GM23338 (cell line): ENCODE measurements at regions not wholly inside any gene's neighbourhood (a gene's known extent, or its start where the extent isn't known, plus 50 kb on each side); places are given as distances from the start of the nearest gene placed in this dataset.

Source experiments
- CREB1 ChIP-seq: fragments of 250-450 bp; sonication (Bioruptor Pico); IDR thresholded peaks from 2 replicates; pipeline ENCODE4 v1.5.0; 2020; ENCODE audit warnings: low read depth, mild to moderate bottlenecking, moderate library complexity
- CTCF ChIP-seq, 2 experiments: fragments of 200-600 bp in 1 of 2; sonication (generic) in 1 of 2; conservative IDR thresholded peaks; 2 replicates each; pipeline versions ENCODE4 v1.5.1 to v1.6.1; 2016 to 2017; ENCODE audit warnings: antibody characterized with exemption in 2 of 2, low read depth in 2 of 2, mild to moderate bottlenecking in 2 of 2, moderate library complexity in 1 of 2
- ETS1 ChIP-seq: IDR thresholded peaks from 2 replicates; pipeline ENCODE4 v1.6.1; 2016; ENCODE audit warnings: antibody characterized with exemption
- EZH2 ChIP-seq: fragments of 200-600 bp; sonication (generic); IDR thresholded peaks from one replicate; pipeline ENCODE4 v1.8.0; 2017; ENCODE audit warnings: antibody characterized with exemption, mild to moderate bottlenecking, low read depth; ENCODE audit not compliant: unreplicated experiment
- POLR2AphosphoS5 ChIP-seq: IDR thresholded peaks from 2 replicates; pipeline ENCODE4 v1.6.1; 2016; ENCODE audit warnings: antibody characterized with exemption, low read depth
- ZNF114 ChIP-seq: fragments of 250-450 bp; sonication (Bioruptor Pico); IDR thresholded peaks from 2 replicates; pipeline ENCODE4 v1.5.0; 2020; ENCODE audit warnings: mild to moderate bottlenecking, moderate library complexity
- TF ChIP-seq, protein P1 (sequence below): IDR thresholded peaks from one replicate; pipeline ENCODE4 v1.6.1; 2018; ENCODE audit warnings: antibody characterized with exemption; ENCODE audit not compliant: unreplicated experiment

DNA sequence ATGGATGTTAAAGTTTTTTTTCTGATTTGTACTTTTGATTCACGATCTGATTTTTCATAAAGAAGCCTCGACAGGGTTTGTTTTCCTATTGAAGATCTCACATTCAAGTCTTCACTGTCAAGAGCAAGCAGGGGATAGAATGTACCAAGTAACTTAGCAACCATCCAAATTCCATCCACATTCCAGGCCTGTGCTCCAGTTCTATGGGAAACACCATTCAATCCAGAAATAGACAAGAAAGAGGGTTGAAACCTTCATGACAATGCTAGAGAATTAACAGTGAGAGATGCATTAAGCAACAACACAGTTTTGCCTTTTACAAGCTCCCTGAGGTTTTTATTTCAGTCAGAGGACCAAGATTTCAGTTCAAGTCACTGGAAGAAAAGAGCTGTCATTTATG is 300.2 kb downstream of the NEBL start:
- TF ChIP-seq CTCF (conservative IDR thresholded peaks at IDR 0.05; ENCODE audit: low read depth in 2 of 2) (no peak), ETS1 (no peak), EZH2 (no peak), POLR2AphosphoS5 (no peak), ZNF114 (no peak), CREB1 (no peak)
- TF ChIP-seq, protein P1, sequence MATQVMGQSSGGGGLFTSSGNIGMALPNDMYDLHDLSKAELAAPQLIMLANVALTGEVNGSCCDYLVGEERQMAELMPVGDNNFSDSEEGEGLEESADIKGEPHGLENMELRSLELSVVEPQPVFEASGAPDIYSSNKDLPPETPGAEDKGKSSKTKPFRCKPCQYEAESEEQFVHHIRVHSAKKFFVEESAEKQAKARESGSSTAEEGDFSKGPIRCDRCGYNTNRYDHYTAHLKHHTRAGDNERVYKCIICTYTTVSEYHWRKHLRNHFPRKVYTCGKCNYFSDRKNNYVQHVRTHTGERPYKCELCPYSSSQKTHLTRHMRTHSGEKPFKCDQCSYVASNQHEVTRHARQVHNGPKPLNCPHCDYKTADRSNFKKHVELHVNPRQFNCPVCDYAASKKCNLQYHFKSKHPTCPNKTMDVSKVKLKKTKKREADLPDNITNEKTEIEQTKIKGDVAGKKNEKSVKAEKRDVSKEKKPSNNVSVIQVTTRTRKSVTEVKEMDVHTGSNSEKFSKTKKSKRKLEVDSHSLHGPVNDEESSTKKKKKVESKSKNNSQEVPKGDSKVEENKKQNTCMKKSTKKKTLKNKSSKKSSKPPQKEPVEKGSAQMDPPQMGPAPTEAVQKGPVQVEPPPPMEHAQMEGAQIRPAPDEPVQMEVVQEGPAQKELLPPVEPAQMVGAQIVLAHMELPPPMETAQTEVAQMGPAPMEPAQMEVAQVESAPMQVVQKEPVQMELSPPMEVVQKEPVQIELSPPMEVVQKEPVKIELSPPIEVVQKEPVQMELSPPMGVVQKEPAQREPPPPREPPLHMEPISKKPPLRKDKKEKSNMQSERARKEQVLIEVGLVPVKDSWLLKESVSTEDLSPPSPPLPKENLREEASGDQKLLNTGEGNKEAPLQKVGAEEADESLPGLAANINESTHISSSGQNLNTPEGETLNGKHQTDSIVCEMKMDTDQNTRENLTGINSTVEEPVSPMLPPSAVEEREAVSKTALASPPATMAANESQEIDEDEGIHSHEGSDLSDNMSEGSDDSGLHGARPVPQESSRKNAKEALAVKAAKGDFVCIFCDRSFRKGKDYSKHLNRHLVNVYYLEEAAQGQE: no peak
